Gastrocnemius medialis (tissue), 4 donors: ENCODE measurements at regions not wholly inside any gene's neighbourhood (a gene's known extent, or its start where the extent isn't known, plus 50 kb on each side); places are given as distances from the start of the nearest gene placed in this dataset.

ENCODE experiments used
- ATAC-seq, 2 donors: fragments of 150-250 bp; one replicate each; pipeline ENCODE4 v1.9.1; 2016
- DNase-seq, 2 donors: peaks; one replicate each; pipeline ENCODE4 v3.0.0-alpha.2; 2019
- H3K27ac ChIP-seq, 4 donors: fragments of 200-600 bp; sonication (generic); 1 replicate in 1 of 4; 2 replicates in 3 of 4; pipeline ENCODE4 v1.5.1; 2016 to 2018; ENCODE audit warnings: mild to moderate bottlenecking in 2 of 4, moderate library complexity in 1 of 4
- H3K27me3 ChIP-seq, 3 donors: fragments of 200-600 bp; sonication (generic) in 2 of 3; 1 replicate in 1 of 3; 2 replicates in 2 of 3; pipeline versions ENCODE4 v1.5.1 to v1.6.0; 2016 to 2019; ENCODE audit warnings: mild to moderate bottlenecking in 1 of 3, moderate library complexity in 1 of 3
- H3K36me3 ChIP-seq, 2 donors: fragments of 200-600 bp; sonication (generic) in 1 of 2; one replicate each; pipeline ENCODE4 v1.5.1; 2017 to 2018
- H3K4me1 ChIP-seq, 2 donors: fragments of 200-600 bp; sonication (generic) in 1 of 2; one replicate each; pipeline ENCODE4 v1.5.1; 2016 to 2017; ENCODE audit warnings: mild to moderate bottlenecking in 2 of 2
- H3K4me3 ChIP-seq, 4 donors: fragments of 200-600 bp; sonication (generic) in 3 of 4; 1 replicate in 1 of 4; 2 replicates in 3 of 4; pipeline ENCODE4 v1.5.1; 2016 to 2019; ENCODE audit warnings: mild to moderate bottlenecking in 2 of 4
- H3K9me3 ChIP-seq, 3 donors: fragments of 200-600 bp; sonication (generic) in 2 of 3; 1 replicate in 1 of 3; 2 replicates in 2 of 3; pipeline ENCODE4 v1.5.1; 2016 to 2019
- POLR2A ChIP-seq, 2 donors: fragments of 450-650 bp; IDR thresholded peaks; one replicate each; pipeline ENCODE4 v1.6.1; 2017; ENCODE audit warnings: antibody characterized with exemption in 2 of 2, mild to moderate bottlenecking in 2 of 2, moderate library complexity in 2 of 2
- in situ Hi-C, 4 donors: fragments of 200-750 bp; cut with MboI; loops; one replicate each; pipeline versions ENCODE4 v1.15.0 to v1.8.0; 2017; ENCODE audit warnings: low sequenced_read_pairs in 4 of 4
- intact Hi-C: fragments of 100-400 bp; cut with DNase I; formaldehyde crosslinking; loops from one replicate; pipeline ENCODE4 v1.15.1; 2023; ENCODE audit warnings: low total_unique reads
- TF ChIP-seq, protein P1 (sequence below), 5 experiments: fragments of 450-650 bp in 3 of 5; fragments of 200-600 bp in 2 of 5; sonication (generic) in 2 of 5; IDR thresholded peaks in 4 of 5; conservative IDR thresholded peaks in 1 of 5; 1 replicate in 4 of 5; 2 replicates in 1 of 5; pipeline ENCODE4 v1.5.1; 2016 to 2019; ENCODE audit warnings: antibody characterized with exemption in 5 of 5, mild to moderate bottlenecking in 3 of 5, moderate library complexity in 3 of 5

DNA sequence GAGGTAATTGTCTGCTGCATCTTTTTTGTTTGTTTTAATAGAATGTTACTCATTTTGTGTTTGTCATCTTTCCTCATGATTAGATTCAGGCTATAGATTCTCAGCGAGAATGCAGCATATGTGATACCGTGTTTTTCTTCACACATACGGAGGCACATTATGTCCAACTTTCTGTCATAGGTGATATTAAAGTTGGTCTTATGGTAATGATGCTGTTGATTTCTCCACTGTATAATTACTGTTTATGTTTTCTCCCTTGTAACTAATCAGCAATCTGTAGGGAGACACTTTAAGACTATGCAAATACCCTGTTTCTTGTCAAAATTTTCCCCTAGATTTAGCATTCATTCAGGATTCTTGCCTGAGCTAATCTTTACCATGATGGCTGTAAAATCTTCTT lies 87.6 kb downstream of the CLDN1 start:
- in situ Hi-C loops: no loop called here
- intact Hi-C loops: no loop called here

GRCh38 chr3:190229632-190230424 lies 92.4 kb downstream of the CLDN1 start:
- intact Hi-C loops: no loop called here
- in situ Hi-C loops: loop anchor here in 2 of 4 donors (10.0 kb wide), 1 partner anchor 95 kb away; the partner anchor contains the start of gene CLDN1 (in 2 of the 2)
- Histone ChIP-seq H3K27ac (no peak overlapping the region), H3K4me3 (no peak overlapping the region), H3K9me3 (no peaks in the 10 kb centered on the region), H3K27me3 (no peaks in the 10 kb centered on the region), H3K4me1 (no peaks in the 10 kb centered on the region), H3K36me3 (no peaks in the 10 kb centered on the region)
- TF ChIP-seq POLR2A (IDR thresholded peaks at IDR 0.05): no peak
- TF ChIP-seq, protein P1, sequence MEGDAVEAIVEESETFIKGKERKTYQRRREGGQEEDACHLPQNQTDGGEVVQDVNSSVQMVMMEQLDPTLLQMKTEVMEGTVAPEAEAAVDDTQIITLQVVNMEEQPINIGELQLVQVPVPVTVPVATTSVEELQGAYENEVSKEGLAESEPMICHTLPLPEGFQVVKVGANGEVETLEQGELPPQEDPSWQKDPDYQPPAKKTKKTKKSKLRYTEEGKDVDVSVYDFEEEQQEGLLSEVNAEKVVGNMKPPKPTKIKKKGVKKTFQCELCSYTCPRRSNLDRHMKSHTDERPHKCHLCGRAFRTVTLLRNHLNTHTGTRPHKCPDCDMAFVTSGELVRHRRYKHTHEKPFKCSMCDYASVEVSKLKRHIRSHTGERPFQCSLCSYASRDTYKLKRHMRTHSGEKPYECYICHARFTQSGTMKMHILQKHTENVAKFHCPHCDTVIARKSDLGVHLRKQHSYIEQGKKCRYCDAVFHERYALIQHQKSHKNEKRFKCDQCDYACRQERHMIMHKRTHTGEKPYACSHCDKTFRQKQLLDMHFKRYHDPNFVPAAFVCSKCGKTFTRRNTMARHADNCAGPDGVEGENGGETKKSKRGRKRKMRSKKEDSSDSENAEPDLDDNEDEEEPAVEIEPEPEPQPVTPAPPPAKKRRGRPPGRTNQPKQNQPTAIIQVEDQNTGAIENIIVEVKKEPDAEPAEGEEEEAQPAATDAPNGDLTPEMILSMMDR (IDR thresholded peaks at IDR 0.05 in 4 of 5, conservative IDR thresholded peaks at IDR 0.05 in 1 of 5): no peak
- no peak for DNase-seq
- ATAC-seq: no peak

More for the DNA sequence above, 87.6 kb downstream of the CLDN1 start:
- Histone ChIP-seq H3K27me3 (no peaks in the 10 kb centered on the region), H3K27ac (no peak overlapping the region), H3K36me3 (no peaks in the 10 kb centered on the region), H3K4me3 (no peak overlapping the region), H3K9me3 (no peaks in the 10 kb centered on the region), H3K4me1 (no peaks in the 10 kb centered on the region)
- no peak for TF ChIP-seq POLR2A (IDR thresholded peaks at IDR 0.05)
- TF ChIP-seq, protein P1 (IDR thresholded peaks at IDR 0.05 in 4 of 5, conservative IDR thresholded peaks at IDR 0.05 in 1 of 5): no peak
- DNase-seq (no peak), ATAC-seq (no peak)

DNA sequence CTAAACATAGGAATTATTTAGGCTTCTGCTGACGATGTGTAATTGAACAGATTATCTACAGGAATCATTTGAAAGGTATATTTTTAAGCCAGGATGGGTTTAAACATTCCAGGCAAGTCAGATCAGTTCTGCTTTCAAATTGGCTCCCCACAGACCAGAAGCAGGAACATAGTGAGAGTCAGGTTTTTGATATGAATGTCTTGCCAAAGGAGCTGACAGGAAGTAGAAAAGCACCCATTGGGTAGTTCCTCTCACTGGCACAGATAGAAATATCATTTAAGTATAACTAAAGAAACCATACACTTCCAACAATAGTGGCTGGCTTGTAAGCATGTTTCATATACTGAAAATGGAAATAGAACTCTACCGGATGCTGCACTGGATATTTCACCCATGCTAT lies 95.2 kb downstream of the CLDN1 start:
- intact Hi-C loops (no loop called here), in situ Hi-C loops (loop anchor here in 2 of 4 donors (10.0 kb wide), 1 partner anchor 98 kb away; the partner anchor contains the start of gene CLDN1 (in 2 of the 2))
- no peaks in the 10 kb centered on the region for H3K36me3 ChIP-seq
- no peaks in the 10 kb centered on the region for H3K4me1 ChIP-seq
- H3K4me3 ChIP-seq: no peak overlapping the region
- H3K27ac ChIP-seq: no peak overlapping the region
- no peaks in the 10 kb centered on the region for H3K9me3 ChIP-seq
- no peak for TF ChIP-seq POLR2A (IDR thresholded peaks at IDR 0.05)
- TF ChIP-seq, protein P1 (IDR thresholded peaks at IDR 0.05 in 4 of 5, conservative IDR thresholded peaks at IDR 0.05 in 1 of 5): no peak
- no peaks in the 10 kb centered on the region for H3K27me3 ChIP-seq
- DNase-seq (no peak), ATAC-seq (no peak)

- Histone ChIP-seq H3K4me3 (no peak overlapping the region), H3K36me3 (no peaks in the 10 kb centered on the region), H3K9me3 (no peaks in the 10 kb centered on the region), H3K27ac (no peak overlapping the region), H3K4me1 (no peaks in the 10 kb centered on the region), H3K27me3 (no peaks in the 10 kb centered on the region)
- in situ Hi-C loops (loop anchor here in 2 of 4 donors (10.0 kb wide), 1 partner anchor 100 kb away; the partner anchor contains the start of gene CLDN1 (in 2 of the 2)), intact Hi-C loops (loop anchor here (1.0 kb wide), 1 partner anchor 97 kb away; the partner anchor contains the start of gene CLDN1)
- no peak for TF ChIP-seq POLR2A (IDR thresholded peaks at IDR 0.05)
- TF ChIP-seq, protein P1 (IDR thresholded peaks at IDR 0.05 in 4 of 5, conservative IDR thresholded peaks at IDR 0.05 in 1 of 5): peak in 3 of 5 experiments; percentile 12 to 38 (median 13)
- no peak for ATAC-seq
- no peak for DNase-seq
Observed at GRCh38 chr3:190224863-190225692, 97.2 kb downstream of the CLDN1 start.
